ENCODE measurements at regions not wholly inside any gene's neighbourhood (a gene's known extent, or its start where the extent isn't known, plus 50 kb on each side); places are given as distances from the start of the nearest gene placed in this dataset.
A peak's percentile ranks its signal among the peaks of the same experiment; 100 is the strongest.

GRCh38 chr11:104763930-104764709 is 134.1 kb downstream of the CASP12 start:
- no peak for FAIRE-seq
- Histone ChIP-seq H3K9me1 (ENCODE audit: control insufficient read depth, insufficient read depth, low read length) (no peaks in the 10 kb centered on the region), H3K79me2 (ENCODE audit: control insufficient read depth, insufficient read depth, low read length) (no peaks in the 10 kb centered on the region), H3K27ac (ENCODE audit: extremely low read depth, low read depth, low read length) (no peak overlapping the region), H3K27me3 (ENCODE audit: control insufficient read depth in 2 of 2, insufficient read depth in 2 of 2, low read length in 2 of 2) (no peaks in the 10 kb centered on the region), H2AFZ (ENCODE audit: low read depth, low read length) (no peak overlapping the region), H3K9me3 (replicated peaks; ENCODE audit: control insufficient read depth, insufficient read depth, low read depth, low read length) (no peaks in the 10 kb centered on the region), H3K36me3 (ENCODE audit: control insufficient read depth, insufficient read depth, low read length) (no peaks in the 10 kb centered on the region), H3K4me1 (replicated peaks in 1 of 2; ENCODE audit: control insufficient read depth in 2 of 2, insufficient read depth in 2 of 2, low read length in 2 of 2) (no peaks in the 10 kb centered on the region), H4K20me1 (replicated peaks; ENCODE audit: control insufficient read depth, insufficient read depth, low read length) (no peaks in the 10 kb centered on the region), H3K9ac (ENCODE audit: insufficient read depth in 1 of 2, low read depth in 2 of 2, low read length in 2 of 2) (no peak overlapping the region), H3K4me3 (no peak overlapping the region), H3K4me2 (ENCODE audit: insufficient read depth, low read length) (no peak overlapping the region)
- BruUV-seq (replicated peaks) = no TSS peak
- TF ChIP-seq TFE3 (CRISPR knock-in tag; IDR thresholded peaks at IDR 0.05) = peak; percentile 89
- no peak for TF ChIP-seq SETDB1 (IDR thresholded peaks at IDR 0.05; ENCODE audit: low read length)
- no peak for TF ChIP-seq ZNF347 (CRISPR knock-in tag; IDR thresholded peaks at IDR 0.05; ENCODE audit: low read depth)
- intact Hi-C loops (cut with micrococcal nuclease) = no loop called here
- POLR2A ChIA-PET = no interaction called here
- DNase-seq (ENCODE audit: extremely low read depth in 1 of 4, low spot score in 3 of 4) = no peak
- in situ Hi-C loops (cut with MboI) = no loop called here
- no peak for ATAC-seq
- 0% methylated on average over 5 of the region's 5 CpGs for WGBS (ENCODE audit: insufficient coverage, low coverage, missing lambda C conversion rate)
- CTCF ChIA-PET (ENCODE audit: low intra/inter-chr PET ratio) = no interaction called here

GRCh38 chr11:104761511-104761910 is 136.7 kb downstream of the CASP12 start:
- no peak overlapping the region for H3K9ac ChIP-seq (ENCODE audit: insufficient read depth in 1 of 2, low read depth in 2 of 2, low read length in 2 of 2)
- POLR2A ChIA-PET = no interaction called here
- H3K27ac ChIP-seq (ENCODE audit: extremely low read depth, low read depth, low read length) = no peak overlapping the region
- 4% methylated on average over 2 of the region's 2 CpGs for WGBS (ENCODE audit: insufficient coverage, low coverage, missing lambda C conversion rate)
- in situ Hi-C loops (cut with MboI) (no loop called here), intact Hi-C loops (cut with micrococcal nuclease) (no loop called here)
- ATAC-seq (no peak), FAIRE-seq (no peak), DNase-seq (ENCODE audit: extremely low read depth in 1 of 4, low spot score in 3 of 4) (no peak)
- no peaks in the 10 kb centered on the region for H3K4me1 ChIP-seq (replicated peaks in 1 of 2; ENCODE audit: control insufficient read depth in 2 of 2, insufficient read depth in 2 of 2, low read length in 2 of 2)
- no peaks in the 10 kb centered on the region for H3K79me2 ChIP-seq (ENCODE audit: control insufficient read depth, insufficient read depth, low read length)
- no peaks in the 10 kb centered on the region for H4K20me1 ChIP-seq (replicated peaks; ENCODE audit: control insufficient read depth, insufficient read depth, low read length)
- no TSS peak for BruUV-seq (replicated peaks)
- no peaks in the 10 kb centered on the region for H3K27me3 ChIP-seq (ENCODE audit: control insufficient read depth in 2 of 2, insufficient read depth in 2 of 2, low read length in 2 of 2)
- no peaks in the 10 kb centered on the region for H3K36me3 ChIP-seq (ENCODE audit: control insufficient read depth, insufficient read depth, low read length)
- H3K4me3 ChIP-seq = no peak overlapping the region
- no peak overlapping the region for H3K4me2 ChIP-seq (ENCODE audit: insufficient read depth, low read length)
- H3K9me3 ChIP-seq (replicated peaks; ENCODE audit: control insufficient read depth, insufficient read depth, low read depth, low read length) = no peaks in the 10 kb centered on the region; the same call in 1 of the 2 replicates
- no peak overlapping the region for H2AFZ ChIP-seq (ENCODE audit: low read depth, low read length)
- no peaks in the 10 kb centered on the region for H3K9me1 ChIP-seq (ENCODE audit: control insufficient read depth, insufficient read depth, low read length)
- CTCF ChIA-PET (ENCODE audit: low intra/inter-chr PET ratio) = no interaction called here
- TF ChIP-seq RBM15 (IDR thresholded peaks at IDR 0.05; ENCODE audit: insufficient read depth, low read length) = no peak
- no peak for TF ChIP-seq HLTF (IDR thresholded peaks at IDR 0.05)
- no peak for TF ChIP-seq NFE2L1 (tag; IDR thresholded peaks at IDR 0.05; ENCODE audit: borderline replicate concordance, low read depth)
- TF ChIP-seq KDM5B (IDR thresholded peaks at IDR 0.05; ENCODE audit: insufficient replicate concordance, low read depth, low read length) = no peak
- no peak for TF ChIP-seq SREBF2 (CRISPR knock-in tag; IDR thresholded peaks at IDR 0.05)

Data from K562 (cell line).